Natural killer cell (primary cell): ENCODE measurements at regions not wholly inside any gene's neighbourhood (a gene's known extent, or its start where the extent isn't known, plus 50 kb on each side); places are given as distances from the start of the nearest gene placed in this dataset.

Experiments used
- ATAC-seq, 3 donors: fragments of 150-1000 bp in 2 of 3; fragments of 200-7000 bp in 1 of 3; cut with Tn5 transposase; 1 replicate in 1 of 3; 2 replicates in 2 of 3; pipeline ENCODE4 v1.10.0; 2021; ENCODE audit warnings: mild to moderate bottlenecking in 2 of 3, moderate library complexity in 2 of 3
- DNase-seq, 2 donors: peaks; one replicate each; pipeline versions ENCODE4 v3.0.0 to v3.0.0-alpha.2; 2013 to 2021; ENCODE audit warnings: mixed read lengths in 1 of 2
- H3K27ac ChIP-seq: one replicate; pipeline ENCODE4 v1.5.1; 2013; ENCODE audit warnings: mild to moderate bottlenecking, low read length
- H3K27me3 ChIP-seq: one replicate; pipeline ENCODE4 v1.6.1; 2013; ENCODE audit warnings: low read length; ENCODE audit not compliant: control insufficient read depth, insufficient read depth
- H3K36me3 ChIP-seq: one replicate; pipeline ENCODE4 v1.6.1; 2013; ENCODE audit warnings: low read length; ENCODE audit not compliant: control insufficient read depth, insufficient read depth
- H3K4me1 ChIP-seq: one replicate; pipeline ENCODE4 v1.6.1; 2013; ENCODE audit warnings: low read length; ENCODE audit not compliant: control insufficient read depth, insufficient read depth
- H3K4me3 ChIP-seq: one replicate; pipeline ENCODE4 v1.5.1; 2013; ENCODE audit warnings: low read length
- H3K9me3 ChIP-seq: one replicate; pipeline ENCODE4 v1.6.1; 2013; ENCODE audit warnings: low read length; ENCODE audit not compliant: control insufficient read depth, insufficient read depth
- H3K27ac Mint-ChIP-seq, 2 donors: one replicate each; pipeline ENCODE4 v1.8.0; 2022; ENCODE audit warnings: mild to moderate bottlenecking in 2 of 2, mixed read lengths in 2 of 2, moderate library complexity in 1 of 2
- H3K27me3 Mint-ChIP-seq, 2 donors: one replicate each; pipeline ENCODE4 v1.8.0; 2022; ENCODE audit warnings: low read depth in 2 of 2, mixed read lengths in 2 of 2
- H3K36me3 Mint-ChIP-seq: one replicate; pipeline ENCODE4 v1.8.0; 2022; ENCODE audit warnings: mixed read lengths
- H3K4me1 Mint-ChIP-seq, 2 donors: one replicate each; pipeline ENCODE4 v1.8.0; 2022; ENCODE audit warnings: mixed read lengths in 2 of 2
- H3K4me3 Mint-ChIP-seq: one replicate; pipeline ENCODE4 v1.8.0; 2022; ENCODE audit warnings: mild to moderate bottlenecking, moderate library complexity, mixed read lengths
- H3K9me3 Mint-ChIP-seq, 2 donors: one replicate each; pipeline ENCODE4 v1.8.0; 2022; ENCODE audit warnings: mixed read lengths in 2 of 2
- WGBS: methylation state at CpG from one replicate; pipeline ENCODE4 v1.1.7; 2013; ENCODE audit warnings: missing lambda C conversion rate; ENCODE audit not compliant: insufficient coverage; 5-methylcytosine and 5-hydroxymethylcytosine counted together
- intact Hi-C: fragments of 100-400 bp; cut with micrococcal nuclease; formaldehyde crosslinking; loops from one replicate; pipeline ENCODE4 v1.14.2; 2022
- TF ChIP-seq, protein P1 (sequence below): fragments of 200-600 bp; IDR thresholded peaks from one replicate; pipeline ENCODE4 v1.8.0; 2022; ENCODE audit warnings: antibody characterized with exemption

DNA sequence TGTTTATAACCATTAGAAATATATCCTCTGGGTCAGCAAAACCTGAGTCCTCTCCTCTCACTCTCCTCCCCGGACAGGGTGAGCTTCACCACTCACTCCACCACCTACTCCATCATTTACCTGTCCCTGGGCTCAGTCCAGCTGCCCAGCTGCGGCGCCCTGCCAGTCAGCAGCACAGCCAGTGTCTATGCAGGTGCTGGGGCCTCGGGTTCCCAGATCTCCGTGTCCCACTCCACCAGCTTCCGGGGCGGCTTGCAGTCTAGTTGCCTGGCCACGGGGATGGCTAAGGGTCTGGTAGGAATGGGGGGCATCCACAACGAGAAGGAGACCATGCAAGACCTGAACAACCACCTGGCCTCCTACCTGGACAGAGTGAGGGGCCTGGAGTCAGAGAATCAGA, 662.2 kb upstream of the ACTRT1 start:
- Histone ChIP-seq H3K27ac (no peak overlapping the region), H3K27me3 (no peaks in the 10 kb centered on the region), H3K9me3 (no peaks in the 10 kb centered on the region), H3K36me3 (no peaks in the 10 kb centered on the region), H3K4me1 (no peaks in the 10 kb centered on the region), H3K4me3 (no peak overlapping the region)
- Mint-ChIP-seq H3K4me1 (no peaks in the 10 kb centered on the region), H3K27me3 (no peaks in the 10 kb centered on the region), H3K36me3 (no peaks in the 10 kb centered on the region), H3K27ac (no peak overlapping the region), H3K9me3 (no peaks in the 10 kb centered on the region), H3K4me3 (no peak overlapping the region)
- ATAC-seq (no peak), DNase-seq (no peak)
- intact Hi-C loops, result no loop called here
- TF ChIP-seq, protein P1, sequence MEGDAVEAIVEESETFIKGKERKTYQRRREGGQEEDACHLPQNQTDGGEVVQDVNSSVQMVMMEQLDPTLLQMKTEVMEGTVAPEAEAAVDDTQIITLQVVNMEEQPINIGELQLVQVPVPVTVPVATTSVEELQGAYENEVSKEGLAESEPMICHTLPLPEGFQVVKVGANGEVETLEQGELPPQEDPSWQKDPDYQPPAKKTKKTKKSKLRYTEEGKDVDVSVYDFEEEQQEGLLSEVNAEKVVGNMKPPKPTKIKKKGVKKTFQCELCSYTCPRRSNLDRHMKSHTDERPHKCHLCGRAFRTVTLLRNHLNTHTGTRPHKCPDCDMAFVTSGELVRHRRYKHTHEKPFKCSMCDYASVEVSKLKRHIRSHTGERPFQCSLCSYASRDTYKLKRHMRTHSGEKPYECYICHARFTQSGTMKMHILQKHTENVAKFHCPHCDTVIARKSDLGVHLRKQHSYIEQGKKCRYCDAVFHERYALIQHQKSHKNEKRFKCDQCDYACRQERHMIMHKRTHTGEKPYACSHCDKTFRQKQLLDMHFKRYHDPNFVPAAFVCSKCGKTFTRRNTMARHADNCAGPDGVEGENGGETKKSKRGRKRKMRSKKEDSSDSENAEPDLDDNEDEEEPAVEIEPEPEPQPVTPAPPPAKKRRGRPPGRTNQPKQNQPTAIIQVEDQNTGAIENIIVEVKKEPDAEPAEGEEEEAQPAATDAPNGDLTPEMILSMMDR, result no peak
- 82% methylated on average over 9 of the region's 9 CpGs for WGBS

DNA sequence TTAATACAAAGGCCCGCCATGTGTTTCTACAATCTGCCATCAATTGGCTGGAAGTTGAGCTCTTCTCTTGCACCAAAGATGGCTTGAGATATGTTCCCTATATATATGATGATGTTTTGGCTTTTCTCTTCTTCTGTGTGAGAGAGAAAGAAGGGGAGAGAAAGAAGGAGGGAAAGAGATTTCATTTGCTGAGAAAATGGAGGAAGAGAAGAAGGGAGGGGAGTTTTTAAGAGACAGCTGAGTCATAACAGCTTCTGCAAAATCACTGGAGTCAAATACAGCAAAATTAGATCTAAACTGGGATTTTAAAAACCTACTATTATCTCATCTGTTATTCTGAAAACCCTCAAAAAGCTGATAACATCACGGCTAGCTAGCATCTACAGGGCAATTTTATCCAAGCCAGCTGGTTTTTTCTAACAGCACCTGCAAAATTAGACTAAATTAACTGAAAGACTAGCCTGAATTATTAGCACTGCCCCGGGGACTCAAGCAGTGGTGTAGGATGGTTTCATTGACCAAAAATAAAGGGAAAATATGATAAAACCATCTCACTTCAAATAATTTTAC, 647.6 kb upstream of the ACTRT1 start:
- TF ChIP-seq, protein P1, result no peak
- H3K27me3 Mint-ChIP-seq, result no peaks in the 10 kb centered on the region
- H3K4me3 Mint-ChIP-seq, result no peak overlapping the region
- H3K27ac Mint-ChIP-seq, result no peak overlapping the region
- H3K4me1 Mint-ChIP-seq, result no peaks in the 10 kb centered on the region
- Histone ChIP-seq H3K4me1 (no peaks in the 10 kb centered on the region), H3K9me3 (no peaks in the 10 kb centered on the region), H3K27me3 (no peaks in the 10 kb centered on the region), H3K36me3 (no peaks in the 10 kb centered on the region), H3K4me3 (no peak overlapping the region), H3K27ac (no peak overlapping the region)
- DNase-seq (no peak), ATAC-seq (no peak)
- H3K9me3 Mint-ChIP-seq, result peaks cover 0 to 3% of the 10 kb centered on the region in 2 donors
- no peaks in the 10 kb centered on the region for H3K36me3 Mint-ChIP-seq
- intact Hi-C loops, result no loop called here
- WGBS, result 83% methylated on average over 2 of the region's 3 CpGs

DNA sequence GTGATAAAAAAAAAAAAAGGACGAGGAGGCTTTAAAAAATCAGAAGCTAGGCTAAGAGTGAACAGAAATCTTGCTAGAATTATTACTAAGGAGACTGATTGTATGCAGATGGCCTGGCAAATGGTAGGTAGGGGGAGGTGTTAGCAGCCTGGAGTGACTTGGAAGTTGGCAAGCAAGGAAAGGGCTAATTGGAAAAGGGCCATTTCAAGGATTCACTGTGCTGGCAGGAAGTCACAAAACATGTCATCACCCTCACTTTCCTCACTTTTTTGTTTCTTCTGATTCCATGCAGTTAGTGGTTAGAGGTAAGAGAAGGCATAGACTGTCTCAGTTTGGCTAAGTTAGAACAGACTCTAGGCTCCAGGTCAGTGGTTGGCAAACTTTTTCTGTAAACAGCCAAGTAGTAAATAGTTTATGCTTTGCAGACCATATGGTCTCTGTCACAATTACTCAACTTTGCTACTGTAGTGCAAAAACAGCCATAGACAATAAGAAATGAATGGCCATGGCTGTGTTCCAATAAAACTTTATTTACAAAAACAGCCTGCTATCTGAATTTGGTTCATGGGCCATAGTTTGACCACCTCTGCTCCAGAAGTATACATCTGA, 646.5 kb upstream of the ACTRT1 start:
- no peak overlapping the region for H3K4me3 Mint-ChIP-seq
- ATAC-seq (no peak), DNase-seq (no peak)
- no CpG with 5 or more reads among the region's 1 CpG for WGBS
- H3K9me3 Mint-ChIP-seq, result peaks cover 0 to 3% of the 10 kb centered on the region in 2 donors
- TF ChIP-seq, protein P1, result no peak
- no peaks in the 10 kb centered on the region for H3K27me3 ChIP-seq
- no peaks in the 10 kb centered on the region for H3K4me1 Mint-ChIP-seq
- H3K9me3 ChIP-seq, result no peaks in the 10 kb centered on the region
- intact Hi-C loops, result no loop called here
- no peaks in the 10 kb centered on the region for H3K36me3 Mint-ChIP-seq
- H3K4me1 ChIP-seq, result no peaks in the 10 kb centered on the region
- H3K27ac ChIP-seq, result no peak overlapping the region
- no peaks in the 10 kb centered on the region for H3K27me3 Mint-ChIP-seq
- no peak overlapping the region for H3K4me3 ChIP-seq
- no peak overlapping the region for H3K27ac Mint-ChIP-seq
- no peaks in the 10 kb centered on the region for H3K36me3 ChIP-seq

DNA sequence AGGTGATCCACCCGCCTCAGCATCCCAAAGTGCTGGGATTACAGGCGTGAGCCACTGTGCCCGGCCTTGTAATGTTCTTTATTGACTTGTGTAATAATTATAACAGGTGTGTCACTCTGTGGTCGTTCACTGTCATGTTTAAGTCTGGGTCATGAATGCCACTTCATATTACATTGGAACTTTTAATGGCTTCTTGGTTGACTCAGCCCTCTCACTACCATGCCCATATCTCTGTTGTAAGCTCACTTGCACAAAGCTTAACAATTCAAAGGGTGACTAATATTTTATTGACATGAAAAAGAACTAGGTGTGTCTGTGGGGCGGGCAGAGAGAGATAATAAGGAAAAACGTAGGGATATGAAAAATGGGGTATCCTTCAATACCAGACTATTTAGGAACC, 639.7 kb upstream of the ACTRT1 start:
- no peaks in the 10 kb centered on the region for H3K4me1 Mint-ChIP-seq
- H3K36me3 Mint-ChIP-seq, result no peaks in the 10 kb centered on the region
- Histone ChIP-seq H3K9me3 (no peaks in the 10 kb centered on the region), H3K36me3 (no peaks in the 10 kb centered on the region), H3K4me1 (no peaks in the 10 kb centered on the region), H3K4me3 (no peak overlapping the region), H3K27me3 (no peaks in the 10 kb centered on the region), H3K27ac (no peak overlapping the region)
- H3K9me3 Mint-ChIP-seq, result peaks cover 0 to 5% of the 10 kb centered on the region in 2 donors
- no CpG with 5 or more reads among the region's 6 CpGs for WGBS
- TF ChIP-seq, protein P1, result no peak
- H3K4me3 Mint-ChIP-seq, result no peak overlapping the region
- no peaks in the 10 kb centered on the region for H3K27me3 Mint-ChIP-seq
- no peak overlapping the region for H3K27ac Mint-ChIP-seq
- intact Hi-C loops, result no loop called here
- DNase-seq, result no peak
- ATAC-seq, result no peak
